Ureter (tissue), 1 donor: ENCODE measurements at regions not wholly inside any gene's neighbourhood (a gene's known extent, or its start where the extent isn't known, plus 50 kb on each side); places are given as distances from the start of the nearest gene placed in this dataset.
"Not testable (repeated sequence)": the region's sequence is repeated elsewhere in the genome, so short reads cannot be mapped to it uniquely, and the experiment has no call there.

Experiments used
- DNase-seq: peaks from one replicate; pipeline ENCODE4 v3.0.0-alpha.2; 2020; ENCODE audit warnings: low spot score
- donor health status: DM: yes; HTN: yes; CAD: no.

GRCh38 chr1:172717722-172718465 lies 59.0 kb downstream of the FASLG start:
- DNase-seq = no peak

DNA sequence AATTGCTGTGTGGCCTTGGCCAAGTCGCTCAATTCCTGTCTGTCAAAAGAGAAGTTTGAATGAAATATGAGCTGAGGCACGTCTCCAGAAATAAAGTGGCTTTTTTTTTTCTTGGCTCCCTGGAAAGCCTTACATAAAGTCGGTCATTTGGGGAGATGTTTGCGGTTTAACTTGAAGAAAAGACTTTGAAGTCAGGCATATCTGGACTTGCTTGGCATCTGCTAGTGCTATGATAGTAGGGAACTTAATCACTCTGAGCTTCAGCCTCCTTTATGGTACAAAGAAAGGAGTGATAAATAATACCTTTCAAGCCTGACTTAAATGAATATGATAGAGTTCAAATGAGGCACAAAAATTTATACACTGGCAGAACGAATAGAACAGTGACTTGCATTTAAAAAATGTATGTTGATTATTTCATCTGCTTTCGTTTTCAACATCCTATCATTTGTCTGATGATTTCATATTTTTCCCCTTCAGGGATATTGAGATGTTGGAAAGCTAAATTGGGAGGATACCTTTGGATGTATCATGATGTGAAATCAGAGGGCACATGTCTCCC lies 60.2 kb downstream of the FASLG start:
- no peak for DNase-seq

DNA sequence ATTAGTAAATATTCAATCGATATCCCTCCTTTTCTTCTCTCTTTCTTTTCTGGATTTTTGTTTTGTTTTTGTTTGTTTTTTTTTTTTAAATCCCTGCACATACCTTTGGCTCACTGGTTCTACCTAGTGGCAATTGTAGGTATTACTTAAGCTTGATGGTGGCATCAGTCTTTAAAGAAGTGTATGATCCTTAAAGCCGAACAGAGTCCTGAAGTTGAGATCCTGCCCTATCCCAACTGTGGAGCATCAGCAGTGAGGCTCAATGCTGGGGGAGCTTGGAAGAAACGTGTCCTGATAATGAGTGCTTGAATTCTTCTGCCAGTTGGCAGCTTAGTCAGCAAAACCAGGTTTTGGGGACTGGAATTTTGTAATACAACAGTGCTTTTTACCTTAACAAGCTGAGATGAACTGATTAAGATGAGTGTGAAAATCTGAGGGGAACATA lies 60.8 kb downstream of the FASLG start:
- no peak for DNase-seq

GRCh38 chr1:172720339-172720738 lies 61.4 kb downstream of the FASLG start:
- no peak for DNase-seq

GRCh38 chr1:172723251-172723650 lies 64.3 kb downstream of the FASLG start:
- no peak for DNase-seq

GRCh38 chr1:172724232-172724631 lies 65.3 kb downstream of the FASLG start:
- no peak for DNase-seq

DNA sequence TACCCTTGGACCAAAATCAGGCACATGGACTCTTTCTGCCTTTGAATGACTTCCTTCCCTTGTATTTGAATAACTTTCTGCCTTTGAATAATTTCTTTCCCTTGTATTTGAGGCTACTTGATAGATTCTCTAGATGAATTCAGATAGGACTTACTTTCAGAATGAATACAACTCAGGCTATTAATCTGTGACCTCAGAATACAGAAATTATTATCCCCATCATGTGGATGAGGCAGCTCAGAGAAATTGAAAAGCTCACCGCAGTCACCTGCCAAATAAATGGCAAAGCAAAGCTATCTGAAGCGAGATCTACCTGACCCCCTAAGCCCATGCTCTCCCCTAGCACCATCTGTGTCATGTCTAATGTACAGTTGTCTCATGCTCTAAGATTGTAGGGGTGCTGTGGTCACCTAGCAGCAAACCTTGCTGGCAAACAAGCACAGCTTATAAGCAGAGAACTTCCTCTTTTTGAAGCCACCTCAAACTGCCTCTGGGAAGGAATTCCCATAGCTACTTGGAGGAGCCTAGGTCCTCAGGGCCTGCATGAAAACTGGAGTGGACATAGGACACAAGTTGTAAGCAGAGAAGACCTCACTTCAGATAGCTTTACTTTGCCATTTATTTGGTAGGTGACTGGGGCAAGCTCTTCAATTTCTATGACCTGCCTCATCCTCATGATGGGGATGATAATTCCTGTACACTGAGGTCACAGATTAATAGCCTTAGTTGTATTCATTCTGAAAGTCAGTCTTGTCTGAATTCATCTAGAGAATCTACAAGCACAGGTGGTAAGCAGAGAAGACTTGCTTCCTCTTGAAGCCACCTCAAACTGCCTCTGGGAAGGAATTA lies 66.1 kb downstream of the FASLG start:
- DNase-seq = no peak

DNA sequence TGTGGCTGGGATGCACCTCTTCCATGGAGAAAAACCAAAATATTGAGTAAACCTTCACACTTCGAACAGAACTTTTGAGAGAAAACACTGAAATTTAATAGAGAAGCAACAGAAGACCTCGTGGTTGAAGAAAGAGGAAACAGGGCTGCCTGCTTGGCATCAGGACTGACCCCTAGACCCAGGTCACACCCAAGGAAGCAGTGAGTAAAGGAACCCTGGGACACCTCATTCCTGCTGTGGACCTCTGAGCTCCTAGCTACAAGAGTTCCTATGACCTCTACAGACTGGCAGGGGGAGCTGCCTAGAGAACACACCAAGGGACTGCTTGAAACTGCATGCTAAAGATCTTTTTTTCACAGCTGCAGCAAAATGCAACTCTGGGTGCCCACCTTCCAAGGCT lies 67.8 kb downstream of the FASLG start:
- no peak for DNase-seq

GRCh38 chr1:172727275-172727857 lies 68.5 kb downstream of the FASLG start:
- DNase-seq = no peak

GRCh38 chr1:172727956-172728603 lies 69.2 kb downstream of the FASLG start:
- no peak for DNase-seq

DNA sequence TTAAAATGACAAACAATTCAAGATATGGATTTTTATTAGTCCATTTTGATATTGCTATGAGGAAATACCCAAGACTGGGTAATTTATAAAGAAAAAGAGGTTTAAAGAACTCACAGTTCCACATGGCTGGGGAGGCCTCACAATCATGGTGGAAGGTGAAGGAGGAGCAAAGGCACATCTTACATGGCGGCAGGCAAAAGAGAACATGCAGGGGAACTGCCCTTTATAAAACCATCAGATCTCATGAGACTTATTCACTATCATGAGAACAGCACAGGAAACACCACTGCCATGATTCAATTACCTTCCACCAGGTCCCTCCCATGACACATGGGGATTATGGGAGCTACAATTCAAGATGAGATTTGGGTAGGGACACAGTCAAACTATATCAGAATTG lies 69.8 kb downstream of the FASLG start:
- not testable (repeated sequence) for DNase-seq

DNA sequence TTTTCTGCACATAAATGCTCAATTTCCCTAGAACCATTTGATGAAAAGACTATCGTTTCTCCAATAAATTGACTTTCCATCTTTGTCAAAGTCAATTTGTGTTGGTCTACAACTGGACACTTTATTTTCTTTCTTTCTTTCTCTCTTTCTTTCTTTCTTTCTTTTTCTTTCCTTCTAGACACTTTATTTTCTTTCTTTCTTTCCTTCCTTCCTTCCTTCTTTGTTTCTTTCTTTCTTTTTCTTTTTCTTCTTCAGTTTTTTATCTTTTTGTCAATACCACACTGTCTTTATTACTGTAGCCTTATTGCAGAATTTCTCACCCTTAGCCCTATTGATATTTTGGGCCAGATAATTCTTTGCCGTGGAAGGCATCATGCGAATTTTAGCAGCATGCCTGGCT lies 73.5 kb downstream of the FASLG start:
- no peak for DNase-seq

- no peak for DNase-seq
Observed at GRCh38 chr1:172733815-172734214, 74.9 kb downstream of the FASLG start.

GRCh38 chr1:172738389-172738788 lies 79.5 kb downstream of the FASLG start:
- DNase-seq = no peak

DNA sequence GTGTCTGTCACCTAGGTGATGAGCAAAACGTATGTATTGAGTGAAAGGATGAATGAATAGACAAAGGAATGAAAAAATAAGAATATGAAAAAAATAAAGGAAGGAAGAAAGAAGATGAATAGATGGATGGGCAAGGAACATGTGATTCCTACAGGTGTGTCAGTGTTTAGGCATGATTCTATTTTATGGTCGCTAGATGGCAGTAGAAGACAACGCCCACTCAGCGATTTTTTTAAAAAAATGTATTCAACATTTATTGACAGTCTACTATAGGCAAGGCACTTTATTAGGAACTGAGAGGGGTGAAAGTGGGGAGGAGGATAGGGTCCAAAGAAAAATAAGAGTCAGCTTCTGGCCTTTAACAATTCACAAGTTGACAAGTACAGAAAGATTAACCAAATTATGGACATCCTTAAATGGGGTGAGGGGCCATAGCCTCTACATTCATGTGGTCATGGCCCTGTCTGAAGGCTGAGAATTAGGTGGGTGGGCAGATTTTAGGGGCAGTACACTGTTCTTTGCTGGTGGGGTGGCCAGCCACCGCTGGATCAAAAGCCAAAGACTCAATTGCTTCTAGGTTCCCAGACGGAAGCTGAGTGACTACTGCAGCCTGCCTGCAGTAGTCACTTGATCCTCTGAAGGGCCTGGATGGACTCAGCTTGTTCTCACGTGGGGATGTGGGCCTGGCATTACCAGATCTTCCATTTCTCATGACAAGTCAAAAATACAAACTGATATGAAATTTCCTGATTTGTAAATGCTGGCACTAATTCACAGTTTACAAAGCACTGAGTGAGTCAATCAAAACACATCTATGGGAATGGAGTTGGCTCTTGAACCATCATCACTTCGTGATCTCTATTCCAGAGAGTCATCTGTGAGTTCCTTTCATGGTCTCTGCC lies 83.9 kb downstream of the FASLG start:
- no peak for DNase-seq

GRCh38 chr1:172745014-172745413 lies 86.1 kb downstream of the FASLG start:
- DNase-seq = no peak

DNA sequence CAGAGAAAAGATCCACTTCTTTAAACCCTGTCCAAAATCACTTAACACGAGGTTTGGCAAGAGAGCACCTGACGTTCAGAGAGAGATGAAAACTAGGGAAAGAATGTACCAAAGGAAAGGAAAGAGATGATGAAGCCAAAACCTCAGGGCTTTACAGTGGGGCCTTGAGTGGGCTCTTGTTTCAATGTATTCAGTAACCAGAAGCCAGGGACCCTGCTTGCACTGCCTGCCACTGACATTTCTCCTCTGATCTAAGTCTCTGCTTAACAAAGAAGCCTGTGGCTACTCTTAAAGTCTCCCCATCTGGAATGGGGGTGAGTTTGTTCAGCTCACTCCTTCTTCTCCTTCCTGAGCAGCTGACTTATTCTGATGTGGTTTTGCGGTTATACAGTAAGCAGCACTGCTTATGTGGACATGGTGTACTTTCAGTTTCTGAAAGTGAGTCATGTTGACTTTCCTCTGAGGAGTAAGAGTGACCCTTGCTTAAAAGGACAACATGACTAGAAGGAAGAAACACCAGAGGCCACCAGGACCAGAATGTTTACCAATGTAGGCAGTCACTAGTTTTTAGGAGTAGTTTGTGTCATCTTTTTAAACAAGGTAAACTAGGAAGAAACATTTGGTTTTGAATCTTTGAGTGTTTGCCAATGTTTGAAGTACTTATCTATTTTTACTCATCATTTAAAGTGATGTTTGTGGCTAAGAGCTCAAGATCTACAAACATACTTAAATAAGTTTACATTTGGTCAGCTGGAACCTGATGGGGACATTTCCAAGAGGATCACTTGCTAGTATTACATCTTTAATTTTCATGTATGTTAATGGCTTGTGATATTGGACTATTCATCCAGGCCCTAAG lies 87.4 kb downstream of the FASLG start:
- peak; percentile 53 for DNase-seq

- no peak for DNase-seq
Observed at GRCh38 chr1:172748201-172748600, 89.3 kb downstream of the FASLG start.

GRCh38 chr1:172751683-172752082 lies 92.8 kb downstream of the FASLG start:
- DNase-seq = no peak

- no peak for DNase-seq
Observed at GRCh38 chr1:172753964-172754363, 95.1 kb downstream of the FASLG start.
